Liver (tissue), 3 donors: ENCODE measurements at regions not wholly inside any gene's neighbourhood (a gene's known extent, or its start where the extent isn't known, plus 50 kb on each side); places are given as distances from the start of the nearest gene placed in this dataset.

Experiments
- GABPA ChIP-seq, 2 donors: IDR thresholded peaks in 1 of 2; conservative IDR thresholded peaks in 1 of 2; 2 replicates each; pipeline ENCODE4 v1.6.1; 2016; ENCODE audit warnings: antibody characterized with exemption in 2 of 2, mild to moderate bottlenecking in 1 of 2, moderate library complexity in 1 of 2
- JUND ChIP-seq, 2 donors: IDR thresholded peaks; 2 replicates each; pipeline ENCODE4 v1.6.1; 2016; ENCODE audit warnings: antibody characterized with exemption in 2 of 2
- MAX ChIP-seq: IDR thresholded peaks from 2 replicates; pipeline ENCODE4 v1.6.1; 2016; ENCODE audit warnings: antibody characterized with exemption
- RXRA ChIP-seq, 2 donors: IDR thresholded peaks; 2 replicates each; pipeline ENCODE4 v1.6.1; 2017 to 2018; ENCODE audit warnings: antibody characterized with exemption in 2 of 2, mild to moderate bottlenecking in 1 of 2
- TF ChIP-seq, protein P1 (sequence below): fragments of 150-350 bp; IDR thresholded peaks from 2 replicates; pipeline ENCODE4 v1.5.1; 2017; ENCODE audit warnings: improper control_type of control experiment, low read depth, low read length; ENCODE audit not compliant: missing input control
- TF ChIP-seq, protein P2 (sequence below): IDR thresholded peaks from 2 replicates; pipeline ENCODE4 v1.6.1; 2016; ENCODE audit warnings: antibody characterized with exemption
- donor health status: healthy.
- donor health status: healthy.

DNA sequence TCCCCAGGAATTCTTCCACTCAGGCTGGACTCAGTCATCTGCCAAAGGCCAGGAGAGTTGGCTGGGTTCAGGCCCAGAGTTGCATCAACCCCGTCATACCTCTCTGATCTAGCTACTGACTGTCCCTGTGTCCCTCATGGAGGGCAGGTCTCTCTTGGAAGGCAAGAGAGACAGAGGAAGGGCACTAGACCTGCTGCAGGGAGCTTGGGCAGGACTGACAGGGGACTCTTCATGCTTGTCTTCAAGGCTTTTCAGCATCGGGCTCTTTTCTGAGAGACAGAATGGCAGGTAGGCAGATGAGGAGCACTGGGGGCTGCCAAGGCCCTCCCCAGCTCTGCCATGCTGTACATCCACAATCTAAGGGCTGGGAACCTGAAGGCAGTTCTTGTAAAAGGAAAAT, 140.1 kb upstream of the MRPS22 start:
- TF ChIP-seq, protein P1, sequence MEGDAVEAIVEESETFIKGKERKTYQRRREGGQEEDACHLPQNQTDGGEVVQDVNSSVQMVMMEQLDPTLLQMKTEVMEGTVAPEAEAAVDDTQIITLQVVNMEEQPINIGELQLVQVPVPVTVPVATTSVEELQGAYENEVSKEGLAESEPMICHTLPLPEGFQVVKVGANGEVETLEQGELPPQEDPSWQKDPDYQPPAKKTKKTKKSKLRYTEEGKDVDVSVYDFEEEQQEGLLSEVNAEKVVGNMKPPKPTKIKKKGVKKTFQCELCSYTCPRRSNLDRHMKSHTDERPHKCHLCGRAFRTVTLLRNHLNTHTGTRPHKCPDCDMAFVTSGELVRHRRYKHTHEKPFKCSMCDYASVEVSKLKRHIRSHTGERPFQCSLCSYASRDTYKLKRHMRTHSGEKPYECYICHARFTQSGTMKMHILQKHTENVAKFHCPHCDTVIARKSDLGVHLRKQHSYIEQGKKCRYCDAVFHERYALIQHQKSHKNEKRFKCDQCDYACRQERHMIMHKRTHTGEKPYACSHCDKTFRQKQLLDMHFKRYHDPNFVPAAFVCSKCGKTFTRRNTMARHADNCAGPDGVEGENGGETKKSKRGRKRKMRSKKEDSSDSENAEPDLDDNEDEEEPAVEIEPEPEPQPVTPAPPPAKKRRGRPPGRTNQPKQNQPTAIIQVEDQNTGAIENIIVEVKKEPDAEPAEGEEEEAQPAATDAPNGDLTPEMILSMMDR, result no peak
- TF ChIP-seq JUND (IDR thresholded peaks at IDR 0.05), result no peak
- no peak for TF ChIP-seq GABPA (IDR thresholded peaks at IDR 0.05 in 1 of 2, conservative IDR thresholded peaks at IDR 0.05 in 1 of 2)
- TF ChIP-seq MAX, result no peak
- TF ChIP-seq, protein P2, sequence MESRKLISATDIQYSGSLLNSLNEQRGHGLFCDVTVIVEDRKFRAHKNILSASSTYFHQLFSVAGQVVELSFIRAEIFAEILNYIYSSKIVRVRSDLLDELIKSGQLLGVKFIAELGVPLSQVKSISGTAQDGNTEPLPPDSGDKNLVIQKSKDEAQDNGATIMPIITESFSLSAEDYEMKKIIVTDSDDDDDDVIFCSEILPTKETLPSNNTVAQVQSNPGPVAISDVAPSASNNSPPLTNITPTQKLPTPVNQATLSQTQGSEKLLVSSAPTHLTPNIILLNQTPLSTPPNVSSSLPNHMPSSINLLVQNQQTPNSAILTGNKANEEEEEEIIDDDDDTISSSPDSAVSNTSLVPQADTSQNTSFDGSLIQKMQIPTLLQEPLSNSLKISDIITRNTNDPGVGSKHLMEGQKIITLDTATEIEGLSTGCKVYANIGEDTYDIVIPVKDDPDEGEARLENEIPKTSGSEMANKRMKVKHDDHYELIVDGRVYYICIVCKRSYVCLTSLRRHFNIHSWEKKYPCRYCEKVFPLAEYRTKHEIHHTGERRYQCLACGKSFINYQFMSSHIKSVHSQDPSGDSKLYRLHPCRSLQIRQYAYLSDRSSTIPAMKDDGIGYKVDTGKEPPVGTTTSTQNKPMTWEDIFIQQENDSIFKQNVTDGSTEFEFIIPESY, result no peak
- TF ChIP-seq RXRA (IDR thresholded peaks at IDR 0.05), result no peak
